Right lobe of liver (tissue), 6 donors: ENCODE measurements at regions not wholly inside any gene's neighbourhood (a gene's known extent, or its start where the extent isn't known, plus 50 kb on each side); places are given as distances from the start of the nearest gene placed in this dataset.

Experiments used
- ATAC-seq, 4 donors: fragments of 200-7000 bp; cut with Tn5 transposase; one replicate each; pipeline ENCODE4 v1.9.1; 2020; ENCODE audit warnings: mild to moderate bottlenecking in 4 of 4, moderate library complexity in 4 of 4
- DNase-seq, 3 donors: peaks; one replicate each; pipeline ENCODE4 v3.0.0-alpha.2; 2020
- H3K27ac ChIP-seq, 3 donors: fragments of 200-600 bp; one replicate each; pipeline ENCODE4 v1.8.0; 2022
- H3K27me3 ChIP-seq, 2 donors: fragments of 200-600 bp; one replicate each; pipeline ENCODE4 v1.8.0; 2022
- H3K36me3 ChIP-seq, 4 donors: fragments of 200-600 bp; sonication (generic) in 1 of 4; one replicate each; pipeline versions ENCODE4 v1.5.1 to v1.8.0; 2017 to 2022; ENCODE audit warnings: control low read depth in 1 of 4
- H3K4me1 ChIP-seq, 4 donors: fragments of 200-600 bp; sonication (generic) in 1 of 4; one replicate each; pipeline versions ENCODE4 v1.5.1 to v1.8.0; 2017 to 2022; ENCODE audit warnings: control low read depth in 1 of 4
- H3K4me3 ChIP-seq, 3 donors: fragments of 200-600 bp; one replicate each; pipeline ENCODE4 v1.8.0; 2022
- H3K9me3 ChIP-seq, 4 donors: fragments of 200-600 bp; sonication (generic) in 1 of 4; one replicate each; pipeline versions ENCODE4 v1.5.1 to v1.8.0; 2017 to 2022; ENCODE audit warnings: control low read depth in 1 of 4
- CTCF ChIP-seq, 4 donors: fragments of 200-600 bp in 3 of 4; fragments of 450-650 bp in 1 of 4; IDR thresholded peaks; one replicate each; pipeline versions ENCODE4 v1.5.1 to v1.8.0; 2016 to 2022; ENCODE audit warnings: antibody characterized with exemption in 4 of 4, mild to moderate bottlenecking in 2 of 4
- POLR2A ChIP-seq: fragments of 450-650 bp; IDR thresholded peaks from one replicate; pipeline ENCODE4 v1.6.1; 2017; ENCODE audit warnings: antibody characterized with exemption, mild to moderate bottlenecking
- WGBS: methylation state at CpG from one replicate; pipeline ENCODE4 v1.1.6; 2018; ENCODE audit warnings: low coverage, low lambda C conversion rate; ENCODE audit not compliant: insufficient coverage; ENCODE audit errors: missing lambda C conversion rate; 5-methylcytosine and 5-hydroxymethylcytosine counted together
- intact Hi-C, 2 donors: fragments of 100-400 bp; cut with DNase I; formaldehyde crosslinking; loops; one replicate each; pipeline versions ENCODE4 v1.11.2 to v1.14.1; 2022
- donor health status: DM: no; HTN: yes; CAD: no.
- donor health status: DM: no; HTN: no; CAD: no.
- donor health status: DM: no; HTN: no; CAD: no.
- donor health status: DM: no; HTN: yes; CAD: no.
- donor health status: DM: no; HTN: yes; CAD: no.

DNA sequence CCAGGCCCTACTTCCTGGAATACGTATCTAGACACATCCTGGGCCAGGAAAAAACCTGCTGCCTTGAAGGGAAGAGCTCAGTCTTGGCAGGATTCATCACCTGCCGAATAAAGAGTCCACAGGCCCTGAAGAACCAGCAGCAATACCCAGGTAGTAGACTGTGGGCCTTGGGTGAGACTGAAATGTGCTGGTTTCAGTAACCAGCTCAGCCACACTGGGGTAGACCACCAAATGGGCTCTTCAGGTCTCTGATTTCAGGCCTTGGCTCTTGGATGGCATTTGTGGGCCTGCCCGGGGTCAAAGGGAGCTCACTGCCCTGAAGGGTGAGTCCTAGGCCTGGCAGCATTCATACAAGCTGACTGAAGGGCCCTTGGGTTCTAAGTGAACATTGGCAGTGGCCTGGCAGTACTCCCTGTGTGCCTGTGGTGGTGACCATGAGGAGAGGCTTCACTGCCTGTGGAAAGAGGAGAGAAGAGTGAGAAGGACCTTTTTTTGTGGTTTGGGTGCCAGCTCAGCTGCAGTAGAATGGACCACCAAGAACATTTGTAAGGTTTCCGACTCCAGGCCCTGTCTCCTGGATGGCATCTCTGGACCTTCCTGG is 175.1 kb downstream of the ANKRD30B start:
- intact Hi-C loops: no loop called here
- H3K9me3 ChIP-seq: no peaks in the 10 kb centered on the region
- H3K36me3 ChIP-seq: no peaks in the 10 kb centered on the region
- WGBS: 0% methylated on average over 1 of the region's 4 CpGs
- ATAC-seq (no peak), DNase-seq (no peak)
- TF ChIP-seq CTCF (IDR thresholded peaks at IDR 0.05) (no peak), POLR2A (no peak)
- H3K27me3 ChIP-seq: no peaks in the 10 kb centered on the region
- no peak overlapping the region for H3K4me3 ChIP-seq
- no peak overlapping the region for H3K27ac ChIP-seq
- H3K4me1 ChIP-seq: peaks cover 0 to 24% (median 5%) of the 10 kb centered on the region in 4 donors

DNA sequence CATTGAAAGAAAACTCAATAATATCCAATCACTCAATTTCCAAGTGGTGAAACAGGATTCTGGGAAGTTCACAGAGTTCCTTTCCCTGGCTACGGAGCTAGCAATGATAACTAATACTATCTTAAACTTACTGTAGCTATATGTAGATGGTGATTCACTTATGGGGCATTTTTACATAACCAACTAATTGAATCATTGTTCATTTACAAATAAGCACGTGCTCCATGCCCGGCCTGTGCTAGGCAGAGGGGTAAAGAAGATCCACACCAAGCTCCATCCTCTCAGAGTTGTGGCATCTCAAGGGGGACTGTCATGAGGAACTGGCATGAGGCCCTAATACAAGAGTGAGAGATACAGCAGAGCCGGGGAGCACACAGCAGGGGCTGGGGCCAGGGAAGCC is 176.3 kb downstream of the ANKRD30B start:
- Histone ChIP-seq H3K27ac (no peak overlapping the region), H3K9me3 (no peaks in the 10 kb centered on the region), H3K4me3 (no peak overlapping the region), H3K36me3 (no peaks in the 10 kb centered on the region), H3K4me1 (peaks cover 0 to 24% (median 4%) of the 10 kb centered on the region in 4 donors), H3K27me3 (no peaks in the 10 kb centered on the region)
- DNase-seq: no peak
- no peak for ATAC-seq
- TF ChIP-seq CTCF (IDR thresholded peaks at IDR 0.05): no peak
- TF ChIP-seq POLR2A: no peak
- 88% methylated on average over 4 of the region's 4 CpGs for WGBS
- intact Hi-C loops: no loop called here

GRCh38 chr18:14925281-14925709 is 177.3 kb downstream of the ANKRD30B start:
- DNase-seq (no peak), ATAC-seq (peak in 2 of 4 donors; percentile 10 to 40)
- Histone ChIP-seq H3K4me3 (no peak overlapping the region), H3K27ac (no peak overlapping the region), H3K36me3 (no peaks in the 10 kb centered on the region), H3K9me3 (no peaks in the 10 kb centered on the region), H3K27me3 (no peaks in the 10 kb centered on the region), H3K4me1 (peaks cover 0 to 13% (median 0%) of the 10 kb centered on the region in 4 donors)
- intact Hi-C loops: no loop called here
- TF ChIP-seq CTCF (IDR thresholded peaks at IDR 0.05) (no peak), POLR2A (no peak)
- WGBS: no CpG with 5 or more reads among the region's 3 CpGs

GRCh38 chr18:14927701-14928100 is 179.7 kb downstream of the ANKRD30B start:
- WGBS: 43% methylated on average over 3 of the region's 3 CpGs
- ATAC-seq: no peak
- no peak overlapping the region for H3K4me3 ChIP-seq
- no peaks in the 10 kb centered on the region for H3K27me3 ChIP-seq
- H3K9me3 ChIP-seq: no peaks in the 10 kb centered on the region
- H3K27ac ChIP-seq: no peak overlapping the region
- DNase-seq: no peak
- H3K36me3 ChIP-seq: no peaks in the 10 kb centered on the region
- TF ChIP-seq POLR2A (no peak), CTCF (IDR thresholded peaks at IDR 0.05) (no peak)
- intact Hi-C loops: no loop called here
- H3K4me1 ChIP-seq: no peaks in the 10 kb centered on the region

DNA sequence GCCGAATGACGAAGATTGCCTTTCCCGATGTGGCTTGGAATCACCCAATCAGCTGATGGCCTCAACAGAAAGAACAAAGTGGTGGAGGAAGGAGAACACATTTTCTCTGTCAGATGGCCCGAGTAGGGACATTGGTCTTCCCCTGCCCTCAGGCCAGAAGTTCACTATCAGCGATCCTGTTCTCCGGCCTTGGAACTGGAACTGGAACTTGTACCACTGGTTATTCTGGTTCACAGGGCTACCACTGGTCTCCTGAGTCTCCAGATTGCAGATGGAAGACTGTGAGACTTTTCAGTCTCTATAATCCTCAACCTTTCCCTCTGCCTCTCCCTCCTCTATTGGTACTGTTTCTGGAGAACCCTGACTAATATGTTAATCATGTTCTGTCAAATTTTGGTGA is 180.4 kb downstream of the ANKRD30B start:
- no peaks in the 10 kb centered on the region for H3K9me3 ChIP-seq

More for the DNA sequence above, 180.4 kb downstream of the ANKRD30B start:
- Histone ChIP-seq H3K4me3 (no peak overlapping the region), H3K36me3 (no peaks in the 10 kb centered on the region), H3K27ac (no peak overlapping the region), H3K4me1 (no peaks in the 10 kb centered on the region), H3K27me3 (no peaks in the 10 kb centered on the region)
- 80% methylated on average over 6 of the region's 6 CpGs for WGBS
- no peak for TF ChIP-seq POLR2A
- no peak for TF ChIP-seq CTCF (IDR thresholded peaks at IDR 0.05)
- intact Hi-C loops: no loop called here
- DNase-seq (no peak), ATAC-seq (no peak)
